ENCODE measurements at regions not wholly inside any gene's neighbourhood (a gene's known extent, or its start where the extent isn't known, plus 50 kb on each side); places are given as distances from the start of the nearest gene placed in this dataset.

- Histone ChIP-seq H3K4me3 (replicated peaks in 1 of 3) (no peak overlapping the region), H3K27ac (no peak overlapping the region), H3K27me3 (no peaks in the 10 kb centered on the region), H3K9me3 (no peaks in the 10 kb centered on the region), H3K4me1 (no peaks in the 10 kb centered on the region), H3K36me3 (no peaks in the 10 kb centered on the region)
- TF ChIP-seq POLR2A (IDR thresholded peaks at IDR 0.05) (no peak), CTCF (IDR thresholded peaks at IDR 0.05) (no peak)
- intact Hi-C loops (cut with DNase I): no loop called here
- DNase-seq: no peak
These were observed 217.7 kb upstream of the TMEFF2 start for GRCh38 chr2:192412394-192412793.

GRCh38 chr2:192411755-192412154 is 217.0 kb upstream of the TMEFF2 start:
- no peak overlapping the region for H3K4me3 ChIP-seq (replicated peaks in 1 of 3)
- no peak for DNase-seq
- H3K4me1 ChIP-seq: no peaks in the 10 kb centered on the region
- H3K9me3 ChIP-seq: no peaks in the 10 kb centered on the region
- WGBS, 2 donors: 81 to 83% methylated on average over 1 of the region's 1 CpG
- H3K36me3 ChIP-seq: no peaks in the 10 kb centered on the region
- no peak overlapping the region for H3K27ac ChIP-seq
- H3K27me3 ChIP-seq: no peaks in the 10 kb centered on the region
- intact Hi-C loops (cut with DNase I): no loop called here
- TF ChIP-seq CTCF (IDR thresholded peaks at IDR 0.05) (no peak), POLR2A (IDR thresholded peaks at IDR 0.05) (no peak)

GRCh38 chr2:192410319-192410718 is 215.6 kb upstream of the TMEFF2 start:
- no peak overlapping the region for H3K4me3 ChIP-seq (replicated peaks in 1 of 3)
- no peaks in the 10 kb centered on the region for H3K9me3 ChIP-seq
- TF ChIP-seq CTCF (IDR thresholded peaks at IDR 0.05) (no peak), POLR2A (IDR thresholded peaks at IDR 0.05) (no peak)
- no peak overlapping the region for H3K27ac ChIP-seq
- DNase-seq: no peak
- no peaks in the 10 kb centered on the region for H3K27me3 ChIP-seq
- H3K4me1 ChIP-seq: no peaks in the 10 kb centered on the region
- H3K36me3 ChIP-seq: no peaks in the 10 kb centered on the region
- intact Hi-C loops (cut with DNase I): no loop called here

- whole genome bisulfite sequencing, 2 donors: 78 to 79% methylated on average over 5 of the region's 5 CpGs
- Histone ChIP-seq H3K4me3 (replicated peaks in 1 of 3) (no peak overlapping the region), H3K36me3 (no peaks in the 10 kb centered on the region), H3K27me3 (no peaks in the 10 kb centered on the region), H3K27ac (no peak overlapping the region), H3K9me3 (no peaks in the 10 kb centered on the region), H3K4me1 (no peaks in the 10 kb centered on the region)
- no peak for DNase-seq
- no peak for TF ChIP-seq CTCF (IDR thresholded peaks at IDR 0.05)
- TF ChIP-seq POLR2A (IDR thresholded peaks at IDR 0.05): no peak
- intact Hi-C loops (cut with DNase I): no loop called here
These were observed 213.0 kb upstream of the TMEFF2 start for GRCh38 chr2:192407692-192408091.

GRCh38 chr2:192398236-192398635 is 203.5 kb upstream of the TMEFF2 start:
- no peak for DNase-seq
- intact Hi-C loops (cut with DNase I): no loop called here
- WGBS, 2 donors: 74 to 82% methylated on average over 6 of the region's 6 CpGs

More at GRCh38 chr2:192398236-192398635, 203.5 kb upstream of the TMEFF2 start:
- Histone ChIP-seq H3K9me3 (no peaks in the 10 kb centered on the region), H3K27me3 (no peaks in the 10 kb centered on the region), H3K4me1 (no peaks in the 10 kb centered on the region), H3K4me3 (replicated peaks in 1 of 3) (no peak overlapping the region), H3K36me3 (no peaks in the 10 kb centered on the region), H3K27ac (no peak overlapping the region)
- no peak for TF ChIP-seq CTCF (IDR thresholded peaks at IDR 0.05)
- no peak for TF ChIP-seq POLR2A (IDR thresholded peaks at IDR 0.05)
